ENCODE measurements at regions not wholly inside any gene's neighbourhood (a gene's known extent, or its start where the extent isn't known, plus 50 kb on each side); places are given as distances from the start of the nearest gene placed in this dataset.

DNA sequence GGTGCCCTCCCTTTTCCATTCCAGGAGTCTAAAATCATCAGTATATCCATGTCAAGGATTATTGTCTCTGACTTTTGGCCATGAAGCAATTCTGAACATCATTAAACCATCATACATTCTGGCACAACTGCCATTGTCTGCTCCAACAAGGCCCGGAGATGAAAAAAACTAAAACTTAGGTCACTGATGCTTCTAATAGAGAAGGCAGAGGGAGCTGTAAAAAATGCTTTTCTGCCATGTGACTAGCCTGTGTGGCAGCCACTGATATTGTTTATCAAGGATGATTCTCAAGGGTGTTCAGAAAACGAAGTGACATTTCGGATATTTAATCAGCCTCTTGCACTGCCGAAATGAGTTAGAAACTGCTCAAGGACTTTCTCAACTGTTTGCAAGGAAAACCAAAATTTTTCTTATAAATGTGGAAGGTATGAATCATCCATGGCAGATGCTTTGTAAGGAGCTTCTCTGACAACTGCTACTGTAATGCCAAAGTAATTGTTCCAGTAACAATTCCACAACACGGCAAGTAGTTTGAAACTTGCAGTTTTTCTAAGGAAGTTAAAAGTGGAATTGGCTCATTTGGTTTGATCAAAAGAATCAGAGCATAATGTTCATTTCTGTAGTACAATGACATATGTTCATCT is 1076.5 kb upstream of the FLRT2 start:
- TF ChIP-seq, protein P1, sequence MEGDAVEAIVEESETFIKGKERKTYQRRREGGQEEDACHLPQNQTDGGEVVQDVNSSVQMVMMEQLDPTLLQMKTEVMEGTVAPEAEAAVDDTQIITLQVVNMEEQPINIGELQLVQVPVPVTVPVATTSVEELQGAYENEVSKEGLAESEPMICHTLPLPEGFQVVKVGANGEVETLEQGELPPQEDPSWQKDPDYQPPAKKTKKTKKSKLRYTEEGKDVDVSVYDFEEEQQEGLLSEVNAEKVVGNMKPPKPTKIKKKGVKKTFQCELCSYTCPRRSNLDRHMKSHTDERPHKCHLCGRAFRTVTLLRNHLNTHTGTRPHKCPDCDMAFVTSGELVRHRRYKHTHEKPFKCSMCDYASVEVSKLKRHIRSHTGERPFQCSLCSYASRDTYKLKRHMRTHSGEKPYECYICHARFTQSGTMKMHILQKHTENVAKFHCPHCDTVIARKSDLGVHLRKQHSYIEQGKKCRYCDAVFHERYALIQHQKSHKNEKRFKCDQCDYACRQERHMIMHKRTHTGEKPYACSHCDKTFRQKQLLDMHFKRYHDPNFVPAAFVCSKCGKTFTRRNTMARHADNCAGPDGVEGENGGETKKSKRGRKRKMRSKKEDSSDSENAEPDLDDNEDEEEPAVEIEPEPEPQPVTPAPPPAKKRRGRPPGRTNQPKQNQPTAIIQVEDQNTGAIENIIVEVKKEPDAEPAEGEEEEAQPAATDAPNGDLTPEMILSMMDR (IDR thresholded peaks at IDR 0.05) = no peak
- TF ChIP-seq POLR2A (IDR thresholded peaks at IDR 0.05) = no peak
